H1 (cell line): ENCODE measurements at regions not wholly inside any gene's neighbourhood (a gene's known extent, or its start where the extent isn't known, plus 50 kb on each side); places are given as distances from the start of the nearest gene placed in this dataset.
A peak's percentile ranks its signal among the peaks of the same experiment; 100 is the strongest.

ENCODE experiments used
- CTCF ChIA-PET: fragments of 300-600 bp; sonication (Branson Sonifier 250); formaldehyde crosslinking; loops from one replicate; lab custom pipeline; 2021; ENCODE audit not compliant: partially characterized antibody; lab: Charles Lee
- POLR2A ChIA-PET: fragments of 300-600 bp; sonication (Branson Sonifier 250); formaldehyde crosslinking; loops from one replicate; lab custom pipeline; 2021; ENCODE audit warnings: inconsistent platforms; ENCODE audit not compliant: partially characterized antibody; lab: Charles Lee
- DNase-seq, 2 experiments: peaks; one replicate each; pipeline versions ENCODE4 v3.0.0 to v3.0.0-alpha.2; 2010 to 2022; ENCODE audit warnings: low spot score in 2 of 2, low read depth in 1 of 2, mixed read lengths in 1 of 2
- FAIRE-seq: peaks from 2 replicates; lab custom pipeline; 2011; peaks lifted over from hg19 to GRCh38; lab: Jason Lieb, UNC
- H2AFZ ChIP-seq: 2 replicates; pipeline ENCODE4 v1.8.1; 2012; ENCODE audit warnings: low read length, inconsistent platforms
- H2AK5ac ChIP-seq: 2 replicates; pipeline ENCODE4 v1.6.1; 2013; ENCODE audit warnings: low read depth, low read length
- H2BK120ac ChIP-seq: replicated peaks from 2 replicates; pipeline ENCODE3; 2013; ENCODE audit warnings: low read depth, low read length, inconsistent platforms
- H2BK12ac ChIP-seq: 2 replicates; pipeline ENCODE4 v1.6.1; 2013; ENCODE audit warnings: low read depth, low read length
- H2BK15ac ChIP-seq: 2 replicates; pipeline ENCODE4 v1.6.1; 2013; ENCODE audit warnings: low read length
- H2BK20ac ChIP-seq: 2 replicates; pipeline ENCODE4 v1.6.1; 2013; ENCODE audit warnings: low read length
- H2BK5ac ChIP-seq: 2 replicates; pipeline ENCODE4 v1.6.1; 2013; ENCODE audit warnings: low read depth, low read length
- H3K14ac ChIP-seq: 2 replicates; pipeline ENCODE4 v1.6.1; 2013; ENCODE audit warnings: inconsistent platforms; ENCODE audit not compliant: insufficient read length
- H3K18ac ChIP-seq: 2 replicates; pipeline ENCODE4 v1.6.1; 2013; ENCODE audit warnings: low read length; ENCODE audit errors: extremely low read depth
- H3K23ac ChIP-seq: 2 replicates; pipeline ENCODE4 v1.6.1; 2013; ENCODE audit warnings: inconsistent platforms; ENCODE audit not compliant: insufficient read length
- H3K23me2 ChIP-seq: 2 replicates; pipeline ENCODE4 v1.6.1; 2013; ENCODE audit warnings: low read depth, low read length
- H3K27ac ChIP-seq: 2 replicates; pipeline ENCODE4 v1.6.1; 2011; ENCODE audit warnings: low read depth, low read length, inconsistent platforms
- H3K27me3 ChIP-seq, 4 experiments: replicated peaks in 1 of 4; 1 replicate in 1 of 4; 2 replicates in 3 of 4; pipeline versions ENCODE4 v1.6.1 to v1.8.1; 2011 to 2013; ENCODE audit warnings: low read length in 3 of 4, mild to moderate bottlenecking in 3 of 4, inconsistent platforms in 2 of 4, mixed read lengths in 2 of 4, moderate library complexity in 1 of 4; ENCODE audit not compliant: control insufficient read depth in 3 of 4, insufficient read depth in 3 of 4; ENCODE audit errors: extremely low read depth in 1 of 4
- H3K36me3 ChIP-seq, 4 experiments: 2 replicates each; pipeline versions ENCODE4 v1.6.1 to v1.8.1; 2011 to 2013; ENCODE audit warnings: mild to moderate bottlenecking in 4 of 4, low read length in 3 of 4, moderate library complexity in 2 of 4, control low read depth in 1 of 4, inconsistent platforms in 1 of 4; ENCODE audit not compliant: insufficient read depth in 4 of 4, control insufficient read depth in 2 of 4
- H3K4ac ChIP-seq: replicated peaks from 2 replicates; pipeline ENCODE3; 2013; ENCODE audit warnings: low read length, low read depth, mixed read lengths, inconsistent platforms; ENCODE audit not compliant: insufficient read length
- H3K4me1 ChIP-seq, 4 experiments: replicated peaks in 1 of 4; 1 replicate in 1 of 4; 2 replicates in 3 of 4; pipeline versions ENCODE4 v1.6.1 to v1.8.1; 2011 to 2013; ENCODE audit warnings: low read length in 3 of 4, inconsistent platforms in 2 of 4, mixed read lengths in 1 of 4; ENCODE audit not compliant: insufficient read depth in 4 of 4, control insufficient read depth in 3 of 4
- H3K4me2 ChIP-seq, 2 experiments: 2 replicates each; pipeline versions ENCODE4 v1.6.1 to v1.8.1; 2011 to 2013; ENCODE audit warnings: low read depth in 2 of 2, low read length in 2 of 2, control low read depth in 1 of 2, inconsistent platforms in 1 of 2, mild to moderate bottlenecking in 1 of 2; ENCODE audit not compliant: insufficient read depth in 1 of 2
- H3K4me3 ChIP-seq, 4 experiments: fragments of 200-600, 300-600 bp in 1 of 4; sonication (generic), shearing (Covaris generic), sonication (Bioruptor Twin) in 1 of 4; 2 replicates each; pipeline versions ENCODE4 v1.5.1 to v1.8.1; 2011 to 2016; ENCODE audit warnings: low read length in 4 of 4, low read depth in 3 of 4, control low read depth in 2 of 4, inconsistent platforms in 2 of 4, mild to moderate bottlenecking in 2 of 4, mixed read lengths in 1 of 4, moderate library complexity in 1 of 4; ENCODE audit not compliant: insufficient read depth in 2 of 4; ENCODE audit errors: extremely low read depth in 1 of 4
- H3K56ac ChIP-seq: replicated peaks from 2 replicates; pipeline ENCODE3; 2013; ENCODE audit warnings: low read depth, mild to moderate bottlenecking, mixed read lengths, low read length, inconsistent platforms; ENCODE audit not compliant: insufficient read length
- H3K79me1 ChIP-seq: 2 replicates; pipeline ENCODE4 v1.6.1; 2013; ENCODE audit warnings: low read depth, low read length, control low read depth
- H3K79me2 ChIP-seq, 2 experiments: 2 replicates each; pipeline versions ENCODE4 v1.6.1 to v1.8.1; 2012 to 2013; ENCODE audit warnings: low read length in 2 of 2, mild to moderate bottlenecking in 2 of 2, inconsistent platforms in 1 of 2; ENCODE audit not compliant: insufficient read depth in 2 of 2, control insufficient read depth in 1 of 2
- H3K9ac ChIP-seq, 4 experiments: replicated peaks in 1 of 4; 1 replicate in 1 of 4; 2 replicates in 3 of 4; pipeline versions ENCODE4 v1.6.1 to v1.8.1; 2011 to 2013; ENCODE audit warnings: low read depth in 3 of 4, low read length in 3 of 4, control low read depth in 2 of 4, mild to moderate bottlenecking in 2 of 4, moderate library complexity in 2 of 4, inconsistent platforms in 1 of 4; ENCODE audit errors: extremely low read depth in 1 of 4
- H3K9me3 ChIP-seq, 2 experiments: 2 replicates each; pipeline versions ENCODE4 v1.6.1 to v1.8.1; 2012 to 2013; ENCODE audit warnings: mild to moderate bottlenecking in 2 of 2, moderate library complexity in 2 of 2, control low read depth in 1 of 2, inconsistent platforms in 1 of 2, low read depth in 1 of 2, low read length in 1 of 2, mixed read lengths in 1 of 2; ENCODE audit not compliant: insufficient read depth in 2 of 2
- H4K20me1 ChIP-seq, 2 experiments: replicated peaks in 1 of 2; 2 replicates each; pipeline versions ENCODE3 to v1.8.1; 2011 to 2013; ENCODE audit warnings: inconsistent platforms in 2 of 2, low read length in 2 of 2, mild to moderate bottlenecking in 1 of 2; ENCODE audit not compliant: insufficient read depth in 2 of 2, control insufficient read depth in 1 of 2
- H4K5ac ChIP-seq: 2 replicates; pipeline ENCODE4 v1.6.1; 2013; ENCODE audit warnings: low read length, low read depth, mixed read lengths, inconsistent platforms; ENCODE audit not compliant: insufficient read length
- H4K8ac ChIP-seq: 2 replicates; pipeline ENCODE4 v1.8.0; 2013; ENCODE audit warnings: mild to moderate bottlenecking, moderate library complexity, low read length, inconsistent platforms; ENCODE audit not compliant: insufficient read depth; ENCODE audit errors: extremely low read depth
- H4K91ac ChIP-seq: replicated peaks from 2 replicates; pipeline ENCODE3; 2013; ENCODE audit warnings: low read length, mixed read lengths, inconsistent platforms; ENCODE audit not compliant: insufficient read length
- ATF2 ChIP-seq: IDR thresholded peaks from 2 replicates; pipeline ENCODE4 v1.6.1; 2012; ENCODE audit warnings: low read length, inconsistent platforms
- BCL11A ChIP-seq, 2 experiments: IDR thresholded peaks; one replicate each; pipeline ENCODE4 v1.6.1; 2011; ENCODE audit warnings: low read depth in 2 of 2, low read length in 2 of 2, mild to moderate bottlenecking in 2 of 2
- CEBPB ChIP-seq: IDR thresholded peaks from 2 replicates; pipeline ENCODE4 v1.6.1; 2012; ENCODE audit warnings: low read depth, low read length
- HDAC2 ChIP-seq, 2 experiments: fragments of 300-600 bp in 1 of 2; sonication (generic) in 1 of 2; IDR thresholded peaks; 2 replicates each; pipeline ENCODE4 v1.6.1; 2011 to 2012; ENCODE audit warnings: low read depth in 2 of 2, low read length in 2 of 2, mild to moderate bottlenecking in 2 of 2, moderate library complexity in 2 of 2, borderline replicate concordance in 1 of 2, inconsistent platforms in 1 of 2
- RFX5 ChIP-seq: IDR thresholded peaks from 2 replicates; pipeline ENCODE4 v1.6.1; 2011; ENCODE audit warnings: low read depth, low read length, improper control_type of control experiment, borderline replicate concordance
- WGBS, 2 experiments: shearing (Covaris generic) in 1 of 2; methylation state at CpG; one replicate each; pipeline versions ENCODE4 v1.1.6 to v1.1.7; 2013 to 2015; ENCODE audit warnings: low lambda C conversion rate in 2 of 2, mixed read lengths in 2 of 2, inconsistent platforms in 1 of 2, low coverage in 1 of 2, missing lambda C conversion rate in 1 of 2; ENCODE audit not compliant: insufficient replicate concordance in 2 of 2, insufficient coverage in 1 of 2, insufficient read length in 1 of 2; ENCODE audit errors: extremely low coverage in 1 of 2, missing lambda C conversion rate in 1 of 2; 5-methylcytosine and 5-hydroxymethylcytosine counted together

- H3K14ac ChIP-seq = no peak overlapping the region
- H4K91ac ChIP-seq = no peak overlapping the region
- no peak overlapping the region for H3K23ac ChIP-seq
- peak overlapping the region; percentile 53 to 65; a peak in 3 of 4 replicates for H3K4me2 ChIP-seq
- H3K79me2 ChIP-seq = no peaks in the 10 kb centered on the region
- H2BK15ac ChIP-seq = 0 out of 2 replicates have a peak overlapping the region, but pooled peaks have one; percentile 85
- no peaks in the 10 kb centered on the region for H3K9me3 ChIP-seq
- peak overlapping the region; percentile 55; the same call in 1 of the 2 replicates for H2BK20ac ChIP-seq
- H4K20me1 ChIP-seq = no peaks in the 10 kb centered on the region
- no peak overlapping the region for H3K56ac ChIP-seq
- H3K9ac ChIP-seq = no peak overlapping the region
- H2BK5ac ChIP-seq = 0 out of 2 replicates have a peak overlapping the region, but pooled peaks have one; percentile 9
- H2BK12ac ChIP-seq = peak overlapping the region; percentile 60; the same call in 1 of the 2 replicates
- no peak overlapping the region for H4K5ac ChIP-seq
- no peaks in the 10 kb centered on the region for H3K36me3 ChIP-seq
- H3K18ac ChIP-seq = no peak overlapping the region
- no peak overlapping the region for H2AK5ac ChIP-seq
- H3K27me3 ChIP-seq = no peaks in the 10 kb centered on the region
- H3K4ac ChIP-seq = no peak overlapping the region
- FAIRE-seq (no peak), DNase-seq (no peak)
- peak overlapping the region; percentile 92; the same call in 1 of the 2 replicates for H2AFZ ChIP-seq
- ChIA-PET CTCF (interaction anchor here (0.7 to 2.3 kb wide), 6 partner anchors 10 to 243 kb away, joined by 3 to 6 read pairs (median 3); no protein-coding TSS in a partner anchor), POLR2A (no interaction called here)
- H4K8ac ChIP-seq = no peak overlapping the region
- H3K4me1 ChIP-seq = peaks cover 3 to 20% (median 17%) of the 10 kb centered on the region in 4 experiments; a peak in 6 of 7 replicates
- WGBS, 2 experiments = 73% methylated on average over 4 of the region's 4 CpGs; no CpG with 5 or more reads in 1 of the 2 experiments
- peak overlapping the region; percentile 84 for H2BK120ac ChIP-seq
- no peaks in the 10 kb centered on the region for H3K79me1 ChIP-seq
- TF ChIP-seq ATF2 (no peak), RFX5 (no peak), HDAC2 (IDR thresholded peaks at IDR 0.05; ENCODE audit: borderline replicate concordance in 1 of 2, low read depth in 2 of 2, low read length in 2 of 2) (no peak), CEBPB (peak; percentile 71), BCL11A (IDR thresholded peaks at IDR 0.05; ENCODE audit: low read depth in 2 of 2, low read length in 2 of 2) (no peak)
- H3K4me3 ChIP-seq = 0 out of 8 replicates have a peak overlapping the region, but pooled peaks of 1 of the 4 experiments have one; percentile 41
- no peak overlapping the region for H3K27ac ChIP-seq
- H3K23me2 ChIP-seq = no peaks in the 10 kb centered on the region; the same call in 1 of the 2 replicates
These were observed 102.6 kb upstream of the KLHL25 start for GRCh38 chr15:85897207-85897894.
